ENCODE measurements at regions not wholly inside any gene's neighbourhood (a gene's known extent, or its start where the extent isn't known, plus 50 kb on each side); places are given as distances from the start of the nearest gene placed in this dataset.

DNA sequence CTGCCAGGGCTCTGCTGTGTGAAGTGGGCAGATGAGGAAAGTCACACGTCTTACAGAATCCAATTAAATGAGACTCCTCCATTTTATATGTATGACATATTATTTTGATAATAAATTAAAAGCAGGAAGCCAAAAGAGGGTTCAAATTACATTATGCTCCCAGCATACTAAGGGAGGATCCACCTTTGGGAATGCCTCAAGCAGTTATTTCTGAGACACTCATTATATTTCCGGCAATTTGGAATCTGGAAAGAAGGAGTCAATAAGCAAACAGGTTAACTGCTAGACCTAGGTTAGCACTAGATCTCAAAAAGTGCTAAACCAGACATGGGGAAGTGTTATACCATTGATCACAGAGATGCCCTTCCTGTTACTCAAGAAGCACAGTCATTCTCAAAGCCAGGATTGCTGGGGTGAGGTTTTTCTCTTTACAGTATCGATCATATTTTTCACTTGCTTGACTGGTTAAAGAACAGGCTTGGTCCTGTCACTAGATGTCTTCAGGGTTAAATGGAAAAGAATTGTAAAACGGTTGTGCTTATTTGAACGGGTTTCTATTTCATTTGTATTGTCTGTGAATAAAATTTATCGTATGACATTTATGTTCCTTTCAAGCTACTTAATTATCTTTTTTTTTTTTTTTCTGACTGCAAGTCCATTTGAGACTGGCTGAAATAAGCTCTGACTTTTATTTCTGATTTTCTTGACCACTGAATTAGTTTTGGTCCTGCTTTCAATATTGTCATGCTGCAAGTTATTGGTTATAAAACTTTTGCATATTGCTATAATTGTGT is 523.2 kb downstream of the KLF12 start:
- DNase-seq (ENCODE audit: low read depth): no peak

DNA sequence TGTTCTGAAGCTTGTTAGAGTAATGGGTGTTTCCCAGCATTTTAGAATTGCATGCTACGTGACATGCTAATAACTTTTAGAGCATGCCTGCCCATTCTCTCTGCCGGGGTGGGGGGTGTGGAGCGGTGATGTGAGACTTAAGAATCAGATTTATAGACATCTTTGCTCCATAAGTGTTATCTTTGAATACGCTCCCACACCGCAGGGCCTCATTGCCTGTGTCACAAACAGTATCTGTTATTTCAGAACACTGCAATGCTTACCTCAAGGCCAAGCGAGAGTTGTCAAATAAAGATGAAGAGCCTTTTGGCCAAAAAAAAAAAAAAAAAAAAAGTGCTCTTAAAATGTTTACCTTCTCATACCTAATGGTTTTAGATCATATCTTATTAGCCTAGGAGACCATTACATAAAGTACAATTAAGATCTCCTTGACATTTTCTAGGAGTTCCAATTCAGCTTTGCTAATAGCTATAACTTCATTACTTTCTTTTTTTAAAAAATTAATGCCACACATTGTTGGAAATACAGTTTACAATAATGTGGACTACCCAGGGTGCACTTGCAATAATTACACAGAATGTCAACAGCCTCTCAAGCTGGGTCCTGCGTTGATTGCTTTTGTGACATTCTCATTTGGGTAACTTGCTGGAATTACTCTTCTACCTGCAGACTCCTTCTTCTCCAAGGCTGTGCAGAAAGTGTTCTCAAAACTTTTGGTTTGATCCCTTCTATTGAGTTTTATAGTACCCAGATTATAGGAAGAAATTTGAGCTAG is 525.3 kb downstream of the KLF12 start:
- DNase-seq (ENCODE audit: low read depth): no peak

DNA sequence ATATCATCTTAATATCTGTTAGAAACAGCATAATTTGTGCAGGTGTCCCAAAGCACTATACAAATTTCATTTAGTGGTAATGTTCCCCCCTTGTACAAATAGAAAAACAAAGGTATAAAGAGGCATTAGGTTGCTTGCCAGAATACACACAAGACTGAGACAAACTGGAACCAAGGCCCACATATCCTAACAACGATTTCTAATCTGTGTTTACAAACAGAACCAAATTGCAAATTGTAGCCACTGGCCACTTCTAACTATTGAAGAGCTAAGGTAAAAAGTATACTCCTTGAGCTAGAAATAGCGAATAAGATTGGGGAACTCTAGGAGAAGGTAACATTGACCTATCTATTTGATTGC is 526.1 kb downstream of the KLF12 start:
- no peak for DNase-seq (ENCODE audit: low read depth)

DNA sequence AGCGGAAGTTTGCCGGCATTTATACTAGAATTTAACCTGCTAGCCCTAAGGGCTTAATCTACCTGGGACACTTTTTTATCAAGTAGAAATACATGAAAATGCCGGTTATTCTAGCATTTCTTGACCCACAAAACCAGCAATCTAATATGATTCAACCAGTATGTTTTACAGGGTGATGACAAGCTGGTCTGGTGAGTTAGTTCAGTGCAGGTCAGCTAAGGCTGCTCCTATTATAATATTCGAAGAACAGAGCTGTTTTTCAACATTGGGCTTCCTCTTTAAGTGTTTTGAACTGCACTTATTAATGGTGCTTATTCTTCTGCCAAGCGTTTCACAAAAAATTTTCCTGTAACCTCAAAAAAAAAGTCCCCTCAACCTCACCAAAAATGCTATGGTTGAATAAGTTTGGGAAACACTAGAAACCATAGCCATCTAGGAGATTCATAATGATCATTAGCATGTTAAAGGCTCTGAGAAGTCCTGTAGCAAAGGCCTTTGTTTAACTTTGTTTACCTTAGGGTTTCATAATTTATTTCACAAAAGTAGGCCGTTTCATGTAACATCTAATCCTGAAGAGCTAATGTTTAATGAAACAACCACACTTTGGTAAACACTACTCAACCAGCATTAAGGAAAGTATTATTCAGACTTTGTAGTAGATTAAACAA is 526.6 kb downstream of the KLF12 start:
- no peak for DNase-seq (ENCODE audit: low read depth)

DNA sequence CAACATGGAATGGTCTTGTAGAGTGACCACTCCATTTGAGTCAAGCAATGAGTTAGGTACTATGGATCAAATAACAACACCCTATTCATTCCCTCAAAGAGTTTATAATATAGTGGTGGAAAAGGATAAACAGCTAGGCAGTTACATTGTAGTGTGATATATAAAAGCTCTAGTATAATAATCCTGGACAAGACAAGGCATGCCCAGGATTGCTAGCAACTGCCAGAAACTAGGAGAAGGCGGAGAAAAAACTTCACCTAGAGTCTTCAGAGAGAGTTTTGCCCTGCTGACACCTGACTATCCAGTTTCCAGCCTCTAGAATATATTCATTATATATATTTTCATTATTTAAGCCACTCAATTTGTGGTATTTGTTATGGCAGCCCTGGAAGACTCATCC is 530.6 kb downstream of the KLF12 start:
- DNase-seq (ENCODE audit: low read depth): no peak

DNA sequence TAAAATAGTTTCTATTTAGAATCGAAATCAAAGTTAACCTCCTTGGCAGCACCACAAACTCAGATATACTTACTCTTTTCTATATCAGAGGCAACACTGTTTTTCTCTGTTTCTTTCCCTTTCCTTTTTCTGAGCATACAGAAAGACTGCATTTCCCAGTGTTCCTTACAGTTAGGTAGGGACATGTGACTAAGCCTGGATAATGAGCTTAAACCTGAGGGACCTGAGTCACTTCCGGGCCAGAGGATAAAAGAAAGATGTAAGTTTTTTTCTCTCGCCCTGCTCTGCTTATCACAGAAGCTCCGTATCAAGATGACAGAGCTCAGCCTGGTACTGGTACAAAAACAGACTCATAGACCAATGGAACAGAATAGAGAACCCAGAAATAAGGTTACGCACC is 531.9 kb downstream of the KLF12 start:
- DNase-seq (ENCODE audit: low read depth): no peak

DNA sequence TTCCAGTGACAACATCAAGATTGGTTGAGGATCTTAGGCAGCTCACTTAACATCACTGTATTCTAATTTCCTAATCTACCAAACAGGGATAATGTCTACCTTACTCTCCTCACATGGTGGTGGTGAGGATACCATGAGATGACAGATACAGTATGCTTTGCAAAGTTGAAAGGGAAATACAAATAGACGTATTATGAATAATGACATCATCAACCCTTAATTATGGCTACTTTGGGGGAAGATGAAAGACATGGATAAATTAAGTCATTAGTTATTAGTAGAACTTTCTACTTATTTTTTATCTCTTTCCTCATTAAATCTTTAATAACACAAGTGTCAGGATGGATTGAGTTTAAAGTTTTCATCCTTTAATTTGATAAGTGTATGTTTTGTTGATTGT is 532.5 kb downstream of the KLF12 start:
- DNase-seq (ENCODE audit: low read depth): no peak

DNA sequence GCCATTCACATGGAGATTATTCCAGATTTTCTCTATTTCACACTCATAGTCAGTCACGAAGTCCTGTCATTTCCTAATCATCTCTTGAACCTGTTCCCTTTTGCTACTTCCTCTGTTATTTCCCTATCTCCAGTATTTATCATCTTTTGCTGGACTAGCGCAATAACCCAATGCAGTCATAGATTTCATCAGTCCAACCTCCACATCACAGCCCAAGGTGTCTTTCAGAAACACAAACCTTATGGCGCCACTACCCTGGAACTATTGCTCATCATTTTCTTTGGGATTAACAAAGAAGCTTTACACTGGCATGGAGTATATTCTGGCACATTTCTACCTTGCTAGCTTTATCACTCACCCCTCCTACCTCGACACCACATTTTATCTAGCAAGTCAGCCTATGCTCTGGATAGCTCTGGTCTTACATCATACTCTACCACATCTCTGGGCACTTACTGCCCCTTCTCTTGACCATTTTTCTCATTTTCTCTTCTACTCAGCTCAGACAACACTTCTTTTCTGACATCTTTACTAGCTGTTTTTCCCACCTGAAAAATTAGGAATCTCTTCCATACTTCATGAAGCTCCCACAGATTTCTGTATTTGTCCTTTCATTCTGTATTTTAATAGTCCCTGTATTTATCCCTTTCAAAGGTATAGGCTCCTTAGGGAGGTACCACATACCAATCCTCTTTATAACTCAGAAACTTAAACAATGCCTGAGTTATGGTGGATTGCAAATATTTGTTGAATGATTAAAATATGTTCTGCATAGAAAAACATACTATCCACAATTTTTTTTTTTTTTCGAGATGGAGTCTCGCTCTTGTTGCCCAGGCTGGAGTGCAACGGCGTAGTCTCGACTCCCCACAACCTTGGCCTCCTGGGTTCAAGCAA is 534.7 kb downstream of the KLF12 start:
- no peak for DNase-seq (ENCODE audit: low read depth)

DNA sequence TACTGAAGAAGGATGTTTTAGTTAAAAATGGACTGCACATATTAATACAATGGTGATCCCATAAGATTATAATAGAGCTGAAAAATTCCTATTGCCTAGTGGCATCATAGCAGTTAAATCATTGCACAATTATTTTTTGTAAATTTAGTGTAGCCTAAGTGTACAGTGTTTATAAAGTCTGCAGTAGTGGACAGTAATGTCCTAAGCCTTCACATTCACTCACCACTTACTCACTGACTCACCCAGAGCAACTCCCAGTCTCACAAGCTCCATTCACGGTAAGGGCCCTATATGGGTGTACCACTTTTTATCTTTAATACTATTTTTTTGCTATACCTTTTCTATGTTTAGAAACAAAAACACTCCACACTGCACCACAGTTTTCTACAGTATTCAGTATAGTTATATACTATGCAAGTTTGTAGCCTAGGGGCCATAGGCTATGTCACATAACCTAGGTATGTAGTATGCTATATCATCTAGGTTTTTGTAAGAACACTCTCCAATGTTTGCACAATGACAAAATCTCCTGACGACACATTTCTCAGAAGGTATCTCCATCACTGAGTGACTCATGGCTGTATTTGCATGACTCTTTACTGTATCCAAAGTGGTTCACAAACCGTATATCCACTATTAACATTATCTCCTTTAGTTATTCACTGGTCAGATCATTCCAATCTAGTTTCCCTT is 536.0 kb downstream of the KLF12 start:
- DNase-seq (ENCODE audit: low read depth): no peak

DNA sequence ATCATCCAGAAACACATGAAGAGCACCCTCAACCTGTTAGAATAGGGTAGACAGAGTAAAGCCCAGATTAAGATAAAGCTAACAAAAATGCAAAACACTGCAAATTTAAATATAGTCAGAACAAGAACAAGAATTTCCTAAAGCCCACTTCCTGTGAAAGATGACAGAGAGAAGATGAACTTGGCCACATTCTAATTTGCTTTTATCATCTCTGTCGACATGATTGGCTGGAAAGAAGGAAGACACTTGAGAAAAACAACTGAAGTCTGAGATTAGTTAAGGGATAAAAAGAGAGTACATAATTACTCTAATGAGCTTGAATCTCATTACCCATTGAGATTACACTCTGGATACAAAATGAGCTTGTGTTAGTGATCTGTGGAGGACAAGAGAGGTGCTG is 537.6 kb downstream of the KLF5 start:
- DNase-seq (ENCODE audit: low read depth): no peak

DNA sequence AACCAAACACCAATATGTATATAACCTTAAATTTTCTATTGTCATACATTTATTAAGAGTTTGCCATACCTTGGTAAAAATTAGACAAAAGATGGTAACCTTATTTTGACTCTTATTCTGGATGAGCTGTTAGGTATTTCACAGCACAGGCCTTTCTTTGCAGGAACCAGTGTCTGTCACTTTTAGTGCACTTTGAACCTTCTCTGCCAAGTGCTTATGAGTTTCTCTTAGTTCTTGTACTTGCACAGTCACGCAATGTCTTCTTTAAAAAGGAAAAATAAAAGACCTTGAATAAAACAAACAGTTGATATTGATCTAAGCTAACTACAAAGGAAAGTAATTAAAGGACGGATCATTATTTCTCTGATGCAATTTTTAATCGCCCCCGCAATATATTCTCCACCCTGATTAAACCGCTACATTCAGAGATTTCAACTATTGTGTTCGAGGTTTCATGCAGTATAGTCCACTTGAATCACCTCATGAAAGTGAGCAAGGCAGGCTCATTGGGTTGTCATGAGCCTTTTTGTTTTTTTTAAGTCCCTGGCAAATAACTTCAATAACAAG is 534.5 kb downstream of the KLF5 start:
- no peak for DNase-seq (ENCODE audit: low read depth)

DNA sequence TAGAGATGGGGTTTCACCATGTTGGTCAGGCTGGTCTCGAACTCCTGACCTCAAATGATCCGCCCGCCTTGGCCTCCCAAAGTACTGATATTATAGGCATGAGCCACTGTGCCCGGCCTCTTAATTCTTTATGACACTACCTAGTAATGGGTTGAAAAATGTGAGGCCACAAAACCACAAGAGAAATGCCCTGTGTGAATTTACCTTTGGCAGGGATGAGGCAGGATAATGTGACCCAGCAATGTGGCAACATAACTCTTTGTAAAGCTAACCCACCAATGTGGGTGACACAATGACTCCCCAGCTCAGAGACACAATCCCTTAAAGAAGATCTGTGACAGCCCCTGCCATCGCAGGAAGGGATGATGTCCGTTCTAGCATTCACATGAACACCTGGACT is 533.1 kb downstream of the KLF5 start:
- DNase-seq (ENCODE audit: low read depth): no peak

DNA sequence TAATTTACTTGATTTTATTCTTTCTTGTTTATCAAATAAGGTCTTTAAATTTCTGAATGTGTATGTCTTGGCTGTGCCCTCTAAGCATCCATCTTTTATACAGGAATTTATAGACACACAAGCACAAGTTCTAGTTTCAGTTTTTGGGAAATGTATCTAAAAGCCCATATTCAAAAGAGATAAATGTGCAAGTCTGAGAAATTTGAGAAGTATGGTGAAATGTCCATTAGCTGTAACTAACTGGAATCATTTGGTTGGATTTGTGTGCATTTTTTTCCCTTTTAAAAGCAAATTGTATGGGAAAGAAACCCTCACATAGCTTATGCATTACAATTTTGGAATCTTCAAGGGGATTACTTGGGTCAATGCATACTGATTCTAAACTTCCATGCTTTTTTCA is 532.0 kb downstream of the KLF5 start:
- no peak for DNase-seq (ENCODE audit: low read depth)

DNA sequence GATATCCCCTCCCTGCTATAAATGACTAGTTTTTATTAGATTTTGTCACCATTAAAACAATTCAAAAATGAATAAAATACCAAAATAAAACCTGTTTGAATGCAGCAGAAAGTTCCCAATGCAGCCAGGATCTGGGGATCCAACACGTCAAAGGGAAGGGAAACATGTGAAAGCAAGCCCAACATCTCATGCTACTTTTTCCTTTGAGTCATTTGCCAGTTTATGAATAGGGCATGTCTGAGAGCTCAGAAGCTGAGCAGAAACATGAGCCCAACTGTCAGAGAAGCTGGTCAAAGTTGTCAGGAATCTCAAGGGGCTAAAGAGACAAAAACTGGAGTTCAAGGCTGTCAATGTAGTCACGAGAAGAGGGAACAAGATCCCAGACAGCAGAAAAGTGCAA is 526.4 kb downstream of the KLF5 start:
- no peak for DNase-seq (ENCODE audit: low read depth)

DNA sequence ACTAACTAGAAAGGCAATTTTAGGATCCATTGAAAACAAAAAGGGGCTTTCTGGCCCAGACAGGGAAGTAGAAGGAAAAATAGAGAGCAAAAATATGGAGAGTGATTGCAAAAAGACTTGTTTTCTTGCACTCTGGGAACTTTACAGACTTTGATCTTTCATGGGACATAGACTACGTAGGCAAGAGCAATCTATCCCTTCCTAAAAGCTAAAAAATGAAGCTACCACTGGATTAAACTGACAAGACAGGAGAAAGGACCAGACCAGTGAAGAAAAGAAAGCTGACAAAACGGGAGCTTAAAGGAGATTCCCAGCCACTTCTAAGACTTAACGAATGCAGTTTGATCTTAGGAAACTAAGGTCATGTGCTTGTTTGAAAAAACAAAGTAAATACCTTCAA is 524.5 kb downstream of the KLF5 start:
- DNase-seq (ENCODE audit: low read depth): no peak

DNA sequence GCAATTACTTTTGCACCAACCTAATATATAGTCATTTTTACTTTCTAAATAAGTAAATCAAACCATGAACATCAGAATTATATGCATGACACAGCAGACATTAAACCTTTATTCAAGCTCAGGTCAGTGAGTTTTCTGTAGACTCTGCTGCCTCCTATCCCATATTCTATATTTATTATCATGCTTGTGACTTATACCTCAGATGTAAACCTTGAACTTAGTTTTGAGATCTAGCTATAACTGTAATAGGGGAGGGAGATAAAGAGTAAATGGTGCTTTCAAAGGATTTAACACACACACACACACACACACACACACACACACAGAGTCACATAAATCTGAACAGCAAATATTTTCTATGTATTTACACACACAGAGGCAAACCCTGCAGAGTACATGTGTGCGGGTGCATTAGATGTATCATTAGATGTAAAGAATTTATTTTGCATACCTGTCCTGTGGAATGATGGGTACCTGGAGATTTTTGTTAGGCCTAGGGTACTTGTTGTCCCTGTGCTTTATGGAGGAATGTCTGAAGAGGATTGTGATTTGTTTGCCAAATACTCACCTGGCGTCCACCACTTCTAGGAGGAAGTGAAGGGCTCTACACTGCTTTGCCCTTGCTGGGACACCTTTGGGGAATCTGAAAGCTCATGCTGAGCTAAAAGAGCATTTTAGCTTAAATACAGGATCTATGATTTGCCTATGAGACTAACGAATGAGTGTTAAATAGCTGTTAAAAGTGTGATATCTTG is 521.9 kb downstream of the KLF5 start:
- DNase-seq (ENCODE audit: low read depth): no peak

DNA sequence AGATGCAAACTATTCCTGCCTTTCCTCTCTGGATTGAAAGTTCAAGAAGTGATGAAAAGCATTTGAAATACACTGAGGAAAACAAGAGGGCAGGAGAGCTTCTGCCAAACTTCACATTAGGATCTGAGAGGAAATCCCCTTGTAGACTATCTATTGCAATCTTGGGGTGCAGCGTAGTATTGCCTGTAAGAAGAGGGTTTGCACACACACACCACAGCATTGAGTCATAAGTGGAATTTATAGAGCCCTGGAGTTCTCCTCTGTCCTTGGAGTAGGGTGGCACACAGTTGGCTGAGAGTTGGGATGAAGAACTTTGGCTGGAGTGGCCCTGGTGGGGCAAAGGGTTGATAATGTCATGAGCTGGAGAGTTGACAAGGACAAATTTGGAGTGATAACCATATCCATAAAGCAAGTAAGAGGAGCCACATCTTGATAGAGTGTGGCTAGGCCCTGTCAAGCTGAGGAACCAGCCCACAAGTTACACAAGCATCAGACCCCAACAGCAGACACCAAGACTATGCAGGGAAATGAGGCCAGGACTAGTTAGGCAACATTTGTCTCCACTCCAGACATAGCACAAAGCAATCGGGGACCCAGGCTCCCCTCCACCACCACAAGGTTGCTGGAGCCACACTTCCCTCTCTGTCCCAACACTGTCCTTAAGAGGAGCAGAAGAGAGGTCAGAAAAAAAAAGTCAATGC is 520.9 kb downstream of the KLF5 start:
- DNase-seq (ENCODE audit: low read depth): no peak

DNA sequence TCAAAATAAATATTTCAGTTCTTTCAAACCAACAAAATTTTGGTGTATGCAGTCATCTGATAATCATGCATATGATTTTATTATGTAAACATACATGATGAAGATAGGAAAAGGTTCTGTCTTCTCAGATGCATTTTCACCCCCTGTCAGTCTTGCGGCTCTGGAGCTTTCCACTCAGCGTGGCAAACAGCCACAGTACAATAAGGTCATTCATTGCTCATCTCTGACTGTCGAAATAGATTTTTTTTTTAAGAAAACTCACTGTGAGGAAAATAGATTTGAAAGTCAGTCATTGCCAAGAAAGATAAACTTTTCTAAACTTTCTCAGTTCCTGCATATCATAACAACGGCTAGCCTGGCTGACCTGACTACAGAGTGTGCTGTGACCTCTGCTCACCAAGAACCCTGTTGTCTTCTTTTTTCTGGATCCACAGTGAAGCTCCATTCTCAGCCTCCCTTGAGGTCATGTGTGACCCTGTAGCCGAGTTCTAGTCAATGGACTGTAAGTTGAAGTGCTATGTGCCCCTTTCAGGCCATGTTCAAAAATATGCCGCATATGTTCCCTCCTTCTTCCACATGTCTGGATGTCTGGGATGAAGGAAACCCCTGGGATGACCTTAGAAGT is 519.6 kb downstream of the KLF5 start:
- no peak for DNase-seq (ENCODE audit: low read depth)

DNA sequence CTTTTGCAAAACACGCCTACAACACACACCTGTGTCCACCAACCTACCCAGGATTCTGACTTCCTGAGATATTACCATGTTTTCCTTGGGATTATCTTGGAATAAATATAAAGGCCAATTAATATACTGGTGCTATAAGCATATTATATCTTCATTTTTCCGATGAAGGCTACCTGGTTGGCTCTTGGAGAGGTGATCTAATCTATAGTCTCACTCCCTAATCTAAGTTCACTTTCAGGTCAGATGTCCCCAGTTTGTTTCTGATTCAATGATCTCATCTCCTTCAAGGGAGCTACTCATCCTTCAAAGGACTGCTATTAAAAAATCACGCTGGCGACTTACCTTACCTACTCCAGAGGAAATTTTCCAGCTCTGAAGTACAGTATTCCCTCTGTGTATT is 517.5 kb downstream of the KLF5 start:
- DNase-seq (ENCODE audit: low read depth): no peak
